DOHH2 (cell line): ENCODE measurements at regions not wholly inside any gene's neighbourhood (a gene's known extent, or its start where the extent isn't known, plus 50 kb on each side); places are given as distances from the start of the nearest gene placed in this dataset.

Experiments
- H3F3A ChIP-seq: fragments of 200-600 bp; sonication (generic), shearing (Covaris generic); 2 replicates; pipeline ENCODE4 v1.6.0; 2016; ENCODE audit warnings: antibody characterized with exemption, mild to moderate bottlenecking; ENCODE audit not compliant: control insufficient read depth, insufficient read depth
- H3K27ac ChIP-seq: fragments of 200-600 bp; sonication (generic); 2 replicates; pipeline ENCODE4 v1.5.1; 2014; ENCODE audit warnings: low read depth, mild to moderate bottlenecking, low read length, moderate library complexity
- H3K27me3 ChIP-seq: fragments of 200-600 bp; sonication (generic); 2 replicates; pipeline ENCODE4 v1.6.1; 2014; ENCODE audit warnings: mild to moderate bottlenecking, low read length, mixed read lengths; ENCODE audit not compliant: control insufficient read depth
- H3K36me3 ChIP-seq: fragments of 200-600 bp; sonication (generic); 2 replicates; pipeline ENCODE4 v1.6.1; 2014; ENCODE audit warnings: mild to moderate bottlenecking, low read length, moderate library complexity, mixed read lengths; ENCODE audit not compliant: control insufficient read depth
- H3K4me1 ChIP-seq: fragments of 200-600 bp; sonication (generic); 2 replicates; pipeline ENCODE4 v1.6.1; 2014; ENCODE audit warnings: mild to moderate bottlenecking, low read length, mixed read lengths; ENCODE audit not compliant: control insufficient read depth
- H3K4me2 ChIP-seq: fragments of 200-600 bp; sonication (generic); 2 replicates; pipeline ENCODE4 v1.6.0; 2014; ENCODE audit warnings: mild to moderate bottlenecking, low read length, moderate library complexity
- H3K4me3 ChIP-seq: fragments of 200-600 bp; sonication (generic); 2 replicates; pipeline ENCODE4 v1.5.1; 2014; ENCODE audit warnings: mild to moderate bottlenecking, low read length, mixed read lengths
- H3K79me2 ChIP-seq: fragments of 200-600 bp; sonication (generic); 2 replicates; pipeline ENCODE4 v1.6.1; 2014; ENCODE audit warnings: mild to moderate bottlenecking, low read length, mixed read lengths; ENCODE audit not compliant: control insufficient read depth
- H3K9me2 ChIP-seq: fragments of 200-600 bp; sonication (generic); replicated peaks from 2 replicates; pipeline ENCODE4 v1.6.1; 2014; ENCODE audit warnings: mild to moderate bottlenecking, low read length, mixed read lengths; ENCODE audit not compliant: control insufficient read depth
- H3K9me3 ChIP-seq: fragments of 200-600 bp; sonication (generic); 2 replicates; pipeline ENCODE4 v1.6.1; 2014; ENCODE audit warnings: antibody characterized with exemption, low read length, mixed read lengths; ENCODE audit not compliant: control insufficient read depth, insufficient read depth
- H4K20me1 ChIP-seq: fragments of 200-600 bp; sonication (generic); 2 replicates; pipeline ENCODE4 v1.6.0; 2014; ENCODE audit warnings: low read depth, mild to moderate bottlenecking, antibody characterized with exemption, low read length, moderate library complexity; ENCODE audit not compliant: control insufficient read depth, insufficient read depth
- EZH2phosphoT487 ChIP-seq: fragments of 200-600 bp; sonication (generic); IDR thresholded peaks from 2 replicates; pipeline ENCODE4 v1.6.1; 2017; ENCODE audit warnings: borderline replicate concordance, mild to moderate bottlenecking, antibody characterized with exemption, low read length, moderate library complexity, mixed read lengths
- TF ChIP-seq, protein P1 (sequence below): fragments of 200-600 bp; sonication (generic); IDR thresholded peaks from one replicate; pipeline ENCODE4 v1.5.1; 2014; ENCODE audit warnings: antibody characterized with exemption, mild to moderate bottlenecking, low read depth, low read length; ENCODE audit not compliant: poor library complexity, severe bottlenecking

DNA sequence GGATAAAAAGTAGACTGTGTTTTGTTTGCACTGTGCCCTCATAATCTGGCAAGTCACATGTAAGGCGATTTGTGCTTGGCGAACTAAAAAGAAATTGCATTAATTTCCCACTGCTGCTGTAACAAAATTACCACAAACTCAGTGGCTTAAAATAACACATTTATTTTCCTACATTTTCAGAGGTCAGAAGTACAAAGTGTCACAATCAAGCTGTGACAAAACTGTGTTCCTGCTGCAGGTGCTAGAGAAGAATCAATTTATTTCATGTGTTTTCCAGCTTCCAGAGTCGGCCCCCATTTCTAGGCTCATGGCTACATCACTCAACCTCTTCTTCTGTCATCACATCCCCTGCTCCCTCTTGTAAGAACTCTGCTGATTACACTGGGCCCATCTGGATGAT is 158.6 kb upstream of the UFM1 start:
- no peaks in the 10 kb centered on the region for H3K79me2 ChIP-seq
- TF ChIP-seq, protein P1, sequence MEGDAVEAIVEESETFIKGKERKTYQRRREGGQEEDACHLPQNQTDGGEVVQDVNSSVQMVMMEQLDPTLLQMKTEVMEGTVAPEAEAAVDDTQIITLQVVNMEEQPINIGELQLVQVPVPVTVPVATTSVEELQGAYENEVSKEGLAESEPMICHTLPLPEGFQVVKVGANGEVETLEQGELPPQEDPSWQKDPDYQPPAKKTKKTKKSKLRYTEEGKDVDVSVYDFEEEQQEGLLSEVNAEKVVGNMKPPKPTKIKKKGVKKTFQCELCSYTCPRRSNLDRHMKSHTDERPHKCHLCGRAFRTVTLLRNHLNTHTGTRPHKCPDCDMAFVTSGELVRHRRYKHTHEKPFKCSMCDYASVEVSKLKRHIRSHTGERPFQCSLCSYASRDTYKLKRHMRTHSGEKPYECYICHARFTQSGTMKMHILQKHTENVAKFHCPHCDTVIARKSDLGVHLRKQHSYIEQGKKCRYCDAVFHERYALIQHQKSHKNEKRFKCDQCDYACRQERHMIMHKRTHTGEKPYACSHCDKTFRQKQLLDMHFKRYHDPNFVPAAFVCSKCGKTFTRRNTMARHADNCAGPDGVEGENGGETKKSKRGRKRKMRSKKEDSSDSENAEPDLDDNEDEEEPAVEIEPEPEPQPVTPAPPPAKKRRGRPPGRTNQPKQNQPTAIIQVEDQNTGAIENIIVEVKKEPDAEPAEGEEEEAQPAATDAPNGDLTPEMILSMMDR, result no peak
- no peak for TF ChIP-seq EZH2phosphoT487
- H3K4me3 ChIP-seq, result no peak overlapping the region
- no peaks in the 10 kb centered on the region for H3F3A ChIP-seq
- H3K9me2 ChIP-seq, result no peaks in the 10 kb centered on the region
- no peaks in the 10 kb centered on the region for H3K9me3 ChIP-seq
- no peaks in the 10 kb centered on the region for H3K4me1 ChIP-seq
- H4K20me1 ChIP-seq, result no peaks in the 10 kb centered on the region
- no peaks in the 10 kb centered on the region for H3K36me3 ChIP-seq
- no peak overlapping the region for H3K4me2 ChIP-seq
- no peaks in the 10 kb centered on the region for H3K27me3 ChIP-seq
- H3K27ac ChIP-seq, result no peak overlapping the region

GRCh38 chr13:38180670-38181069 is 169.0 kb upstream of the UFM1 start:
- TF ChIP-seq, protein P1, result no peak
- Histone ChIP-seq H3F3A (no peaks in the 10 kb centered on the region), H3K27ac (no peak overlapping the region), H3K4me2 (no peak overlapping the region), H3K79me2 (no peaks in the 10 kb centered on the region), H3K4me3 (no peak overlapping the region), H3K9me3 (no peaks in the 10 kb centered on the region), H3K9me2 (no peaks in the 10 kb centered on the region; the same call in 1 of the 2 replicates), H3K4me1 (no peaks in the 10 kb centered on the region), H3K36me3 (no peaks in the 10 kb centered on the region), H3K27me3 (no peaks in the 10 kb centered on the region), H4K20me1 (no peaks in the 10 kb centered on the region)

DNA sequence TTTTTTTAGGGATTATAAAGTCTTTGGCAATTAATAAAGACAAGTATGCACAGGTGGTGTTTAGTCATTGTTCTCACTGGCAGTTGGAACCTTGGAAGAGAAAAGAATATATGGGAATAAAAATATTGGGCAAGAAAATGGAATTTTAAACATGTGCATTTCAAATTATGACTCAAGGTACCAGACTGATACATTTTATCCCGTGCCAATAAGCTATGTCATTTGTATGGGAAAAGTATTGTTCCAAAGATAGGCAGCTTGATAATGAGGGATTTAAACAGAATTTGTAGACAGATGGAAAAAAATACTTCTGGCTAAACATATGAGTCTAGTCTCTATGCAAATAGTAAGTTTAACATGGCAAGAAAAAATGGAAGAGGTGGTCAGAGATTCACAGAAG is 169.5 kb upstream of the UFM1 start:
- Histone ChIP-seq H3K4me3 (no peak overlapping the region), H3K9me3 (no peaks in the 10 kb centered on the region), H3K27me3 (no peaks in the 10 kb centered on the region), H3F3A (no peaks in the 10 kb centered on the region), H3K36me3 (no peaks in the 10 kb centered on the region), H4K20me1 (no peaks in the 10 kb centered on the region), H3K4me1 (no peaks in the 10 kb centered on the region), H3K9me2 (no peaks in the 10 kb centered on the region; the same call in 1 of the 2 replicates), H3K4me2 (no peak overlapping the region), H3K27ac (no peak overlapping the region), H3K79me2 (no peaks in the 10 kb centered on the region)
- no peak for TF ChIP-seq EZH2phosphoT487
- TF ChIP-seq, protein P1, result no peak

- TF ChIP-seq, protein P1, result no peak
- TF ChIP-seq EZH2phosphoT487, result no peak
- Histone ChIP-seq H3K36me3 (no peaks in the 10 kb centered on the region), H3K9me3 (no peaks in the 10 kb centered on the region), H3K9me2 (no peaks in the 10 kb centered on the region; the same call in 1 of the 2 replicates), H3K4me2 (no peak overlapping the region), H3K79me2 (no peaks in the 10 kb centered on the region), H3F3A (no peaks in the 10 kb centered on the region), H3K4me3 (no peak overlapping the region), H4K20me1 (no peaks in the 10 kb centered on the region), H3K27me3 (no peaks in the 10 kb centered on the region), H3K27ac (no peak overlapping the region), H3K4me1 (no peaks in the 10 kb centered on the region)
These were observed 173.0 kb upstream of the UFM1 start for GRCh38 chr13:38176664-38177063.
